H9 (cell line): ENCODE measurements at regions not wholly inside any gene's neighbourhood (a gene's known extent, or its start where the extent isn't known, plus 50 kb on each side); places are given as distances from the start of the nearest gene placed in this dataset.

Experiments used
- DNase-seq: peaks from one replicate; pipeline ENCODE4 v3.0.0-alpha.2; 2017
- H2AFZ ChIP-seq: one replicate; pipeline ENCODE4 v1.6.1; 2013; ENCODE audit warnings: mild to moderate bottlenecking, low read length, control low read depth, moderate library complexity
- H2AK5ac ChIP-seq: 2 replicates; pipeline ENCODE4 v1.6.1; 2013; ENCODE audit warnings: low read length, control low read depth, mixed read lengths; ENCODE audit not compliant: insufficient read length
- H2BK120ac ChIP-seq: one replicate; pipeline ENCODE4 v1.6.1; 2013; ENCODE audit warnings: low read depth, mild to moderate bottlenecking, low read length, control low read depth, inconsistent platforms; ENCODE audit not compliant: poor library complexity, severe bottlenecking
- H2BK12ac ChIP-seq: 2 replicates; pipeline ENCODE4 v1.6.1; 2013; ENCODE audit warnings: low read length, control low read depth, mixed read lengths, low read depth; ENCODE audit not compliant: insufficient read length
- H2BK15ac ChIP-seq: 2 replicates; pipeline ENCODE4 v1.6.1; 2013; ENCODE audit warnings: low read depth, low read length, control low read depth
- H2BK20ac ChIP-seq: one replicate; pipeline ENCODE4 v1.6.1; 2013; ENCODE audit warnings: low read depth, mild to moderate bottlenecking, low read length, control low read depth, inconsistent platforms; ENCODE audit not compliant: poor library complexity, severe bottlenecking
- H2BK5ac ChIP-seq: 2 replicates; pipeline ENCODE4 v1.6.1; 2013; ENCODE audit warnings: low read length, control low read depth, mixed read lengths; ENCODE audit not compliant: insufficient read length
- H3K14ac ChIP-seq: 2 replicates; pipeline ENCODE4 v1.6.1; 2013; ENCODE audit warnings: low read length, control low read depth; ENCODE audit not compliant: insufficient read depth
- H3K18ac ChIP-seq: 2 replicates; pipeline ENCODE4 v1.6.1; 2013; ENCODE audit warnings: low read depth, mild to moderate bottlenecking, mixed read lengths, low read length, control low read depth; ENCODE audit not compliant: insufficient read length
- H3K23ac ChIP-seq: 2 replicates; pipeline ENCODE4 v1.6.1; 2013; ENCODE audit warnings: low read length, control low read depth, mixed read lengths, low read depth; ENCODE audit not compliant: insufficient read length
- H3K23me2 ChIP-seq: 2 replicates; pipeline ENCODE4 v1.6.1; 2013; ENCODE audit warnings: low read depth, mild to moderate bottlenecking, mixed read lengths, low read length, control low read depth; ENCODE audit not compliant: insufficient read length, poor library complexity, severe bottlenecking
- H3K27ac ChIP-seq: 2 replicates; pipeline ENCODE4 v1.5.1; 2013; ENCODE audit warnings: low read length, control low read depth, mixed read lengths, low read depth; ENCODE audit not compliant: insufficient read length
- H3K27me3 ChIP-seq: 2 replicates; pipeline ENCODE4 v1.6.1; 2013; ENCODE audit warnings: low read length, control low read depth, inconsistent platforms; ENCODE audit not compliant: insufficient read depth
- H3K4ac ChIP-seq: 2 replicates; pipeline ENCODE4 v1.6.1; 2013; ENCODE audit warnings: low read depth, mild to moderate bottlenecking, control low read depth, inconsistent platforms, low read length, moderate library complexity
- H3K4me1 ChIP-seq: 2 replicates; pipeline ENCODE4 v1.6.1; 2013; ENCODE audit warnings: low read length, control low read depth, inconsistent platforms; ENCODE audit not compliant: insufficient read depth
- H3K4me2 ChIP-seq: 2 replicates; pipeline ENCODE4 v1.6.1; 2013; ENCODE audit warnings: low read length, control low read depth, mixed read lengths; ENCODE audit not compliant: insufficient read length, insufficient read depth
- H3K56ac ChIP-seq: 2 replicates; pipeline ENCODE4 v1.6.1; 2013; ENCODE audit warnings: low read depth, mild to moderate bottlenecking, mixed read lengths, low read length, control low read depth; ENCODE audit not compliant: insufficient read length
- H3K79me1 ChIP-seq: 2 replicates; pipeline ENCODE4 v1.6.1; 2013; ENCODE audit warnings: low read depth, mild to moderate bottlenecking, moderate library complexity, low read length, control low read depth, inconsistent platforms; ENCODE audit not compliant: insufficient read depth, poor library complexity, severe bottlenecking
- H3K79me2 ChIP-seq: 2 replicates; pipeline ENCODE4 v1.6.1; 2013; ENCODE audit warnings: low read length, control low read depth, inconsistent platforms; ENCODE audit not compliant: insufficient read depth
- H3K9ac ChIP-seq: 2 replicates; pipeline ENCODE4 v1.6.1; 2013; ENCODE audit warnings: low read length, control low read depth, mixed read lengths; ENCODE audit not compliant: insufficient read length; ENCODE audit errors: extremely low read depth
- H3K9me3 ChIP-seq: one replicate; pipeline ENCODE4 v1.6.1; 2013; ENCODE audit warnings: low read depth, low read length, inconsistent platforms; ENCODE audit not compliant: control insufficient read depth
- H3T11ph ChIP-seq: one replicate; pipeline ENCODE4 v1.6.1; 2013; ENCODE audit warnings: mild to moderate bottlenecking, low read length, control low read depth, inconsistent platforms
- H4K20me1 ChIP-seq: one replicate; pipeline ENCODE4 v1.6.1; 2013; ENCODE audit not compliant: control insufficient read depth, insufficient read length, insufficient read depth
- H4K5ac ChIP-seq: 2 replicates; pipeline ENCODE4 v1.6.1; 2013; ENCODE audit warnings: low read depth, mild to moderate bottlenecking, mixed read lengths, low read length, control low read depth; ENCODE audit not compliant: insufficient read length
- H4K8ac ChIP-seq: replicated peaks from 2 replicates; pipeline ENCODE4 v1.6.1; 2013; ENCODE audit warnings: low read length, control low read depth, mixed read lengths, low read depth; ENCODE audit not compliant: insufficient read length
- H4K91ac ChIP-seq: 2 replicates; pipeline ENCODE4 v1.6.1; 2013; ENCODE audit warnings: low read depth, mild to moderate bottlenecking, moderate library complexity, mixed read lengths, low read length, control low read depth; ENCODE audit not compliant: insufficient read length
- H3K27ac Mint-ChIP-seq, 3 experiments: 2 replicates in 2 of 3; 3 replicates in 1 of 3; pipeline ENCODE4 v1.8.0; 2020 to 2021; ENCODE audit warnings: mixed read lengths in 3 of 3, mild to moderate bottlenecking in 1 of 3, moderate library complexity in 1 of 3
- H3K27me3 Mint-ChIP-seq: 2 replicates; pipeline ENCODE4 v1.8.0; 2021; ENCODE audit warnings: low read depth, mild to moderate bottlenecking, moderate library complexity, mixed read lengths
- H3K36me3 Mint-ChIP-seq, 3 experiments: 2 replicates in 2 of 3; 3 replicates in 1 of 3; pipeline ENCODE4 v1.8.0; 2020 to 2021; ENCODE audit warnings: low read depth in 3 of 3, mixed read lengths in 3 of 3; ENCODE audit not compliant: insufficient read depth in 1 of 3
- H3K4me1 Mint-ChIP-seq, 2 experiments: 2 replicates each; pipeline ENCODE4 v1.8.0; 2020; ENCODE audit warnings: mixed read lengths in 2 of 2
- H3K4me3 Mint-ChIP-seq, 2 experiments: 2 replicates in 1 of 2; 3 replicates in 1 of 2; pipeline ENCODE4 v1.8.0; 2020 to 2021; ENCODE audit warnings: mild to moderate bottlenecking in 2 of 2, mixed read lengths in 2 of 2, moderate library complexity in 1 of 2
- H3K9me3 Mint-ChIP-seq, 2 experiments: 2 replicates in 1 of 2; 3 replicates in 1 of 2; pipeline ENCODE4 v1.8.0; 2020; ENCODE audit warnings: mild to moderate bottlenecking in 2 of 2, mixed read lengths in 2 of 2, moderate library complexity in 1 of 2
- CTCF ChIP-seq: fragments of 200-600 bp; sonication (generic); conservative IDR thresholded peaks from 3 replicates; pipeline ENCODE4 v1.8.0; 2021; ENCODE audit warnings: antibody characterized with exemption, mild to moderate bottlenecking
- WGBS: extraction: QIAGEN DNeasy Blood & Tissue Kit; methylation state at CpG from one replicate; pipeline ENCODE4 v1.1.7; 2013; ENCODE audit warnings: missing lambda C conversion rate, low lambda C conversion rate, mixed read lengths; ENCODE audit not compliant: insufficient read length; ENCODE audit errors: extremely low coverage; 5-methylcytosine and 5-hydroxymethylcytosine counted together

DNA sequence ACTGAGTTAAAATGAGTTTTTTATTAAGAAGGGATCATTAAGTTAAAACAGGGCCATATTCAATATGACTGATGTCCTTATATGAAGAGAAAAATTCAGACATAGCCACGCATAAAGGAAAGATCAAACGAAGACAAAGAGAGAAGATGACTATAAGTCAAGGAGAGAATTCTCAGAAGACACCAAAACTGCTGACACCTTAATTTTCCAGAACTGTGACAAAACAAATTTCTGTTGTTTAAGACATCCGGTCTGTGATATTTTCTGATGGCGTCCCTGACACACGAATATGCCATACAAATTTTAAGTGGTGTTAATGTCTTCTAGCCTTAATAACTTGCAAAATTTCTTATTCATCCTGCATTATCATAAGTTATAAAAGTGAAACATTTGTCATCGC is 1325.2 kb upstream of the DDX18 start:
- H3T11ph ChIP-seq = no peak overlapping the region
- H4K8ac ChIP-seq = no peak overlapping the region
- H3K27ac Mint-ChIP-seq = no peak overlapping the region
- no peak overlapping the region for H2BK5ac ChIP-seq
- no peak overlapping the region for H2BK20ac ChIP-seq
- H4K91ac ChIP-seq = no peak overlapping the region
- no peaks in the 10 kb centered on the region for H3K79me2 ChIP-seq
- no peak overlapping the region for H2BK15ac ChIP-seq
- no peak overlapping the region for H2BK12ac ChIP-seq
- H3K4me3 Mint-ChIP-seq = no peak overlapping the region
- no peak overlapping the region for H2AK5ac ChIP-seq
- no CpG with 5 or more reads among the region's 6 CpGs for WGBS
- no peak overlapping the region for H3K23ac ChIP-seq
- no peak overlapping the region for H3K9ac ChIP-seq
- no peak for TF ChIP-seq CTCF
- H3K4me1 Mint-ChIP-seq = no peaks in the 10 kb centered on the region
- H4K20me1 ChIP-seq = no peaks in the 10 kb centered on the region
- H3K23me2 ChIP-seq = no peaks in the 10 kb centered on the region
- no peak overlapping the region for H2AFZ ChIP-seq
- no peak overlapping the region for H3K4me2 ChIP-seq
- no peak overlapping the region for H2BK120ac ChIP-seq
- no peak for DNase-seq
- no peak overlapping the region for H4K5ac ChIP-seq
- no peaks in the 10 kb centered on the region for H3K27me3 Mint-ChIP-seq
- H3K9me3 ChIP-seq = no peaks in the 10 kb centered on the region
- H3K56ac ChIP-seq = no peak overlapping the region
- H3K18ac ChIP-seq = no peak overlapping the region
- peaks cover 3 to 14% of the 10 kb centered on the region in 2 experiments; a peak in 4 of 5 replicates for H3K9me3 Mint-ChIP-seq
- no peak overlapping the region for H3K14ac ChIP-seq
- H3K27me3 ChIP-seq = no peaks in the 10 kb centered on the region
- peaks cover 0 to 2% (median 0%) of the 10 kb centered on the region in 3 experiments; a peak in 2 of 7 replicates for H3K36me3 Mint-ChIP-seq
- H3K27ac ChIP-seq = no peak overlapping the region
- H3K79me1 ChIP-seq = no peaks in the 10 kb centered on the region
- no peak overlapping the region for H3K4ac ChIP-seq
- no peaks in the 10 kb centered on the region for H3K4me1 ChIP-seq
